ENCODE measurements at regions not wholly inside any gene's neighbourhood (a gene's known extent, or its start where the extent isn't known, plus 50 kb on each side); places are given as distances from the start of the nearest gene placed in this dataset.
"Not testable (repeated sequence)": the region's sequence is repeated elsewhere in the genome, so short reads cannot be mapped to it uniquely, and the experiment has no call there.

- in situ Hi-C loops (cut with HindIII; ENCODE audit: low sequenced_read_pairs) = no loop called here
Observed at GRCh38 chr10:83713423-83713822, 425.9 kb upstream of the GHITM start.

GRCh38 chr10:83723080-83723479 is 416.2 kb upstream of the GHITM start:
- in situ Hi-C loops (cut with HindIII; ENCODE audit: low sequenced_read_pairs) = no loop called here

GRCh38 chr10:83724471-83725241 is 414.7 kb upstream of the GHITM start:
- in situ Hi-C loops (cut with HindIII; ENCODE audit: low sequenced_read_pairs) = no loop called here

- in situ Hi-C loops (cut with HindIII; ENCODE audit: low sequenced_read_pairs) = no loop called here
Observed at GRCh38 chr10:83725567-83725966, 413.7 kb upstream of the GHITM start.

- in situ Hi-C loops (cut with HindIII; ENCODE audit: low sequenced_read_pairs) = no loop called here
Observed at GRCh38 chr10:83734278-83734677, 405.0 kb upstream of the GHITM start.

GRCh38 chr10:83736008-83736407 is 403.3 kb upstream of the GHITM start:
- in situ Hi-C loops (cut with HindIII; ENCODE audit: low sequenced_read_pairs) = no loop called here

- in situ Hi-C loops (cut with HindIII; ENCODE audit: low sequenced_read_pairs) = no loop called here
Observed at GRCh38 chr10:83750604-83751003, 388.7 kb upstream of the GHITM start.

- in situ Hi-C loops (cut with HindIII; ENCODE audit: low sequenced_read_pairs) = no loop called here
Observed at GRCh38 chr10:83753490-83753889, 385.8 kb upstream of the GHITM start.

- in situ Hi-C loops (cut with HindIII; ENCODE audit: low sequenced_read_pairs) = no loop called here
Observed at GRCh38 chr10:83754857-83755256, 384.5 kb upstream of the GHITM start.

GRCh38 chr10:83760142-83760541 is 379.2 kb upstream of the GHITM start:
- in situ Hi-C loops (cut with HindIII; ENCODE audit: low sequenced_read_pairs) = no loop called here

GRCh38 chr10:83764666-83765065 is 374.6 kb upstream of the GHITM start:
- in situ Hi-C loops (cut with HindIII; ENCODE audit: low sequenced_read_pairs) = no loop called here

- in situ Hi-C loops (cut with HindIII; ENCODE audit: low sequenced_read_pairs) = no loop called here
Observed at GRCh38 chr10:83765731-83766130, 373.6 kb upstream of the GHITM start.

- in situ Hi-C loops (cut with HindIII; ENCODE audit: low sequenced_read_pairs) = no loop called here
Observed at GRCh38 chr10:83769281-83769820, 370.0 kb upstream of the GHITM start.

GRCh38 chr10:83786701-83787100 is 352.6 kb upstream of the GHITM start:
- in situ Hi-C loops (cut with HindIII; ENCODE audit: low sequenced_read_pairs) = not testable (repeated sequence)

- in situ Hi-C loops (cut with HindIII; ENCODE audit: low sequenced_read_pairs) = loop anchor here (5.0 kb wide), 1 partner anchor 65 kb away; no protein-coding TSS in a partner anchor
Observed at GRCh38 chr10:83801983-83802382, 337.3 kb upstream of the GHITM start.

- in situ Hi-C loops (cut with HindIII; ENCODE audit: low sequenced_read_pairs) = no loop called here
Observed at GRCh38 chr10:83806717-83807116, 332.6 kb upstream of the GHITM start.

- in situ Hi-C loops (cut with HindIII; ENCODE audit: low sequenced_read_pairs) = no loop called here
Observed at GRCh38 chr10:83809001-83809400, 330.3 kb upstream of the GHITM start.

- in situ Hi-C loops (cut with HindIII; ENCODE audit: low sequenced_read_pairs) = no loop called here
Observed at GRCh38 chr10:83816942-83817341, 322.4 kb upstream of the GHITM start.

- in situ Hi-C loops (cut with HindIII; ENCODE audit: low sequenced_read_pairs) = no loop called here
Observed at GRCh38 chr10:83817797-83818196, 321.5 kb upstream of the GHITM start.

GRCh38 chr10:83819609-83820008 is 319.7 kb upstream of the GHITM start:
- in situ Hi-C loops (cut with HindIII; ENCODE audit: low sequenced_read_pairs) = no loop called here

GRCh38 chr10:83820033-83820432 is 319.3 kb upstream of the GHITM start:
- in situ Hi-C loops (cut with HindIII; ENCODE audit: low sequenced_read_pairs) = no loop called here

- in situ Hi-C loops (cut with HindIII; ENCODE audit: low sequenced_read_pairs) = no loop called here
Observed at GRCh38 chr10:83824099-83824498, 315.2 kb upstream of the GHITM start.

- in situ Hi-C loops (cut with HindIII; ENCODE audit: low sequenced_read_pairs) = no loop called here
Observed at GRCh38 chr10:83834096-83834495, 305.2 kb upstream of the GHITM start.

Measured in DLD1 (cell line).